GM21447 (cell line): ENCODE measurements at regions not wholly inside any gene's neighbourhood (a gene's known extent, or its start where the extent isn't known, plus 50 kb on each side); places are given as distances from the start of the nearest gene placed in this dataset.
"Not testable (repeated sequence)": the region's sequence is repeated elsewhere in the genome, so short reads cannot be mapped to it uniquely, and the experiment has no call there.

Source experiments
- ATAC-seq: cut with Tn5 transposase; IDR thresholded peaks from one replicate; pipeline ENCODE4 v1.9.1; 2021; ENCODE audit not compliant: unreplicated experiment

- ATAC-seq = no peak
These were observed 336.0 kb upstream of the NFIA start for GRCh38 chr1:60746278-60746791.

- no peak for ATAC-seq
These were observed 336.9 kb upstream of the NFIA start for GRCh38 chr1:60745484-60745883.

GRCh38 chr1:60742339-60742738 is 340.0 kb upstream of the NFIA start:
- no peak for ATAC-seq

- ATAC-seq = no peak
These were observed 342.2 kb upstream of the NFIA start for GRCh38 chr1:60740154-60740553.

GRCh38 chr1:60739729-60740128 is 342.6 kb upstream of the NFIA start:
- no peak for ATAC-seq

GRCh38 chr1:60732977-60733401 is 349.4 kb upstream of the NFIA start:
- no peak for ATAC-seq

GRCh38 chr1:60731321-60731720 is 351.0 kb upstream of the NFIA start:
- no peak for ATAC-seq

GRCh38 chr1:60727552-60727951 is 354.8 kb upstream of the NFIA start:
- no peak for ATAC-seq

- no peak for ATAC-seq
These were observed 365.9 kb upstream of the NFIA start for GRCh38 chr1:60716472-60716871.

GRCh38 chr1:60715970-60716369 is 366.4 kb upstream of the NFIA start:
- no peak for ATAC-seq

- no peak for ATAC-seq
These were observed 372.9 kb upstream of the NFIA start for GRCh38 chr1:60709426-60709825.

- ATAC-seq = no peak
These were observed 377.3 kb upstream of the NFIA start for GRCh38 chr1:60705026-60705425.

GRCh38 chr1:60703155-60703554 is 379.2 kb upstream of the NFIA start:
- no peak for ATAC-seq

- ATAC-seq = no peak
These were observed 383.0 kb upstream of the NFIA start for GRCh38 chr1:60699325-60699724.

- no peak for ATAC-seq
These were observed 385.0 kb upstream of the NFIA start for GRCh38 chr1:60697204-60697994.

- no peak for ATAC-seq
These were observed 385.8 kb upstream of the NFIA start for GRCh38 chr1:60696512-60696911.

- ATAC-seq = no peak
These were observed 386.6 kb upstream of the NFIA start for GRCh38 chr1:60695716-60696171.

- no peak for ATAC-seq
These were observed 387.4 kb upstream of the NFIA start for GRCh38 chr1:60694980-60695379.

- no peak for ATAC-seq
These were observed 390.3 kb upstream of the NFIA start for GRCh38 chr1:60692031-60692430.

- ATAC-seq = not testable (repeated sequence)
These were observed 394.1 kb upstream of the NFIA start for GRCh38 chr1:60688221-60688620.

GRCh38 chr1:60681095-60681860 is 401.1 kb upstream of the NFIA start:
- ATAC-seq = no peak
